ENCODE measurements at regions not wholly inside any gene's neighbourhood (a gene's known extent, or its start where the extent isn't known, plus 50 kb on each side); places are given as distances from the start of the nearest gene placed in this dataset.

DNA sequence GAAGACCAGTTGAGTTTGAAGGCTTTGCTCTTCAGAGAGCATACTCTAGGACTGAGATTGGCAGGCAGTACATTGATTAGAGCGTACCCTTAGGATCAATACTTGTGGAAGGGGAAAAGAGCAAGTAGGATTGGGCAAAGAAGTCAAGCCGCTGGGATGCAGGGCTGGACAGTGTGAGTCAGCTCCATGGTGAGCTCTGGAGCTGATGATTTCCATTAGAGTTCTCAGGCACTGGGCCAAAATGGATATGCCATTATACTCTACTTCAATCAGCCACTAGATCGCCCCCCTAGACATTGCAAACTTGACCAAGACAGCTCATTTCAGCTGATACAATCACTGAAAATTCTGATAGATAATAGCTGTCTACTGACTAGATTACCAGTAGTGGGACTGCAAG is 432.7 kb upstream of the ALCAM start:
- TF ChIP-seq EZH2 (IDR thresholded peaks at IDR 0.05) (no peak), EZH2phosphoT487 (IDR thresholded peaks at IDR 0.05) (no peak)
- TF ChIP-seq, protein P1, sequence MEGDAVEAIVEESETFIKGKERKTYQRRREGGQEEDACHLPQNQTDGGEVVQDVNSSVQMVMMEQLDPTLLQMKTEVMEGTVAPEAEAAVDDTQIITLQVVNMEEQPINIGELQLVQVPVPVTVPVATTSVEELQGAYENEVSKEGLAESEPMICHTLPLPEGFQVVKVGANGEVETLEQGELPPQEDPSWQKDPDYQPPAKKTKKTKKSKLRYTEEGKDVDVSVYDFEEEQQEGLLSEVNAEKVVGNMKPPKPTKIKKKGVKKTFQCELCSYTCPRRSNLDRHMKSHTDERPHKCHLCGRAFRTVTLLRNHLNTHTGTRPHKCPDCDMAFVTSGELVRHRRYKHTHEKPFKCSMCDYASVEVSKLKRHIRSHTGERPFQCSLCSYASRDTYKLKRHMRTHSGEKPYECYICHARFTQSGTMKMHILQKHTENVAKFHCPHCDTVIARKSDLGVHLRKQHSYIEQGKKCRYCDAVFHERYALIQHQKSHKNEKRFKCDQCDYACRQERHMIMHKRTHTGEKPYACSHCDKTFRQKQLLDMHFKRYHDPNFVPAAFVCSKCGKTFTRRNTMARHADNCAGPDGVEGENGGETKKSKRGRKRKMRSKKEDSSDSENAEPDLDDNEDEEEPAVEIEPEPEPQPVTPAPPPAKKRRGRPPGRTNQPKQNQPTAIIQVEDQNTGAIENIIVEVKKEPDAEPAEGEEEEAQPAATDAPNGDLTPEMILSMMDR (IDR thresholded peaks at IDR 0.05) = no peak

Measured in neural progenitor cell (in vitro differentiated cells).